Glutamatergic neuron (in vitro differentiated cells): ENCODE measurements at regions not wholly inside any gene's neighbourhood (a gene's known extent, or its start where the extent isn't known, plus 50 kb on each side); places are given as distances from the start of the nearest gene placed in this dataset.

Experiments used
- DNase-seq: peaks from one replicate; pipeline ENCODE4 v3.0.0; 2022
- H3K27ac Mint-ChIP-seq: one replicate; pipeline ENCODE4 v1.8.0; 2020; ENCODE audit warnings: mild to moderate bottlenecking, mixed read lengths, inconsistent platforms; ENCODE audit not compliant: unreplicated experiment
- H3K27me3 Mint-ChIP-seq: one replicate; pipeline ENCODE4 v1.8.0; 2020; ENCODE audit warnings: mild to moderate bottlenecking, moderate library complexity, mixed read lengths, inconsistent platforms; ENCODE audit not compliant: unreplicated experiment
- H3K36me3 Mint-ChIP-seq: one replicate; pipeline ENCODE4 v1.8.0; 2020; ENCODE audit warnings: mild to moderate bottlenecking, mixed read lengths, inconsistent platforms; ENCODE audit not compliant: unreplicated experiment
- H3K4me1 Mint-ChIP-seq: one replicate; pipeline ENCODE4 v1.8.0; 2020; ENCODE audit warnings: mild to moderate bottlenecking, low read depth, mixed read lengths, inconsistent platforms; ENCODE audit not compliant: unreplicated experiment
- H3K4me3 Mint-ChIP-seq: one replicate; pipeline ENCODE4 v1.8.0; 2020; ENCODE audit warnings: mild to moderate bottlenecking, mixed read lengths, inconsistent platforms; ENCODE audit not compliant: unreplicated experiment
- H3K9me3 Mint-ChIP-seq: one replicate; pipeline ENCODE4 v1.8.0; 2020; ENCODE audit warnings: mild to moderate bottlenecking, moderate library complexity, mixed read lengths, inconsistent platforms; ENCODE audit not compliant: unreplicated experiment
- CTCF ChIP-seq: fragments of 200-600 bp; sonication (generic); IDR thresholded peaks from one replicate; pipeline ENCODE4 v1.5.0; 2021; ENCODE audit not compliant: partially characterized antibody, unreplicated experiment

GRCh38 chr11:106421676-106422292 lies 344.3 kb downstream of the AASDHPPT start:
- Mint-ChIP-seq H3K27me3 (peaks cover under 1% of the 10 kb centered on the region), H3K4me3 (no peak overlapping the region), H3K27ac (no peak overlapping the region), H3K4me1 (peaks cover 3% of the 10 kb centered on the region), H3K36me3 (no peaks in the 10 kb centered on the region), H3K9me3 (no peaks in the 10 kb centered on the region)
- no peak for TF ChIP-seq CTCF
- DNase-seq = no peak

DNA sequence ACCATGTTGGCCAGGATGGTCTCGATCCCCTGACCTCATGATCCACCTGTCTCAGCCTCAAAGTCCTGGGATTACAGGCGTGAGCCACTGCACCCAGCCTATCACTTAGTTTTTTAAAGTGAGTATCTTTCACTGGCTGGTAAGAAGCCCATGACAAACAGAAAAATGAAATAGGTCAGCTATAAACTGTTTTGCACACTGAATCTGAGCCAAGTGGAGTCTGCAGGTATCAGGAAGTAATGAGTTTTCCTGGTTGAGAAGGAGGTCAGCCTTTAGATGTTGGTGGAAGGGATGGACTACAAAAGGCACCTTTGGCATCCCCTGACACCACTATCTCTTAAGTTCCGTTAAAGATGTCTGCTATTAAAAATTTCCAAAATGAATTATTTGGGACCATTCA lies 345.1 kb downstream of the AASDHPPT start:
- Mint-ChIP-seq H3K9me3 (no peaks in the 10 kb centered on the region), H3K4me1 (peaks cover 3% of the 10 kb centered on the region), H3K27me3 (no peaks in the 10 kb centered on the region), H3K36me3 (no peaks in the 10 kb centered on the region), H3K4me3 (no peak overlapping the region), H3K27ac (no peak overlapping the region)
- no peak for DNase-seq
- TF ChIP-seq CTCF = no peak

GRCh38 chr11:106424111-106424510 lies 346.6 kb downstream of the AASDHPPT start:
- Mint-ChIP-seq H3K27ac (no peak overlapping the region), H3K4me1 (peaks cover 3% of the 10 kb centered on the region), H3K36me3 (no peaks in the 10 kb centered on the region), H3K9me3 (no peaks in the 10 kb centered on the region), H3K4me3 (no peak overlapping the region), H3K27me3 (no peaks in the 10 kb centered on the region)
- DNase-seq = no peak
- no peak for TF ChIP-seq CTCF

DNA sequence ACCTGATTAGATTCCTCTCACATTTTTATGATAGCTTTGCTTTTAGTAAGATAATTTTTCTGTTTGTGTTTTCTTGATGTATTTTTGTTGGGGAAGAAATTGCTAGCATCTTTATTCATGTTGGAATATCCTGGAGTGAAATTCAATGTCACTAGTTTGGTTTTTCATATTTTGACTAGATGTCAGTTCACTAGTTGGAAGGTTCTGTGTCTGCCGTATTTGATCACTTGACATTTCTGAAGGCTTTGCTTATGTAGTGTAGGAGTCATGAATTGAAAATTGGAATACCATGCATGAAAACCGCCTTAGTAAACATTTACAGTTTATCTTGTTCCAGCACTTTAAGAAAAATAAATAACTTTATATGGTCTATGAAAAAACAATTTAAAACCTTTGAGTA lies 348.4 kb downstream of the AASDHPPT start:
- H3K27me3 Mint-ChIP-seq = no peaks in the 10 kb centered on the region
- H3K4me1 Mint-ChIP-seq = peaks cover 3% of the 10 kb centered on the region
- no peak for TF ChIP-seq CTCF
- H3K27ac Mint-ChIP-seq = no peak overlapping the region
- no peaks in the 10 kb centered on the region for H3K9me3 Mint-ChIP-seq
- no peaks in the 10 kb centered on the region for H3K36me3 Mint-ChIP-seq
- no peak overlapping the region for H3K4me3 Mint-ChIP-seq
- no peak for DNase-seq

GRCh38 chr11:106426696-106427095 lies 349.2 kb downstream of the AASDHPPT start:
- Mint-ChIP-seq H3K9me3 (no peaks in the 10 kb centered on the region), H3K27ac (no peak overlapping the region), H3K4me1 (peaks cover 3% of the 10 kb centered on the region), H3K27me3 (no peaks in the 10 kb centered on the region), H3K4me3 (no peak overlapping the region), H3K36me3 (no peaks in the 10 kb centered on the region)
- TF ChIP-seq CTCF = no peak
- DNase-seq = no peak
